ENCODE measurements at regions not wholly inside any gene's neighbourhood (a gene's known extent, or its start where the extent isn't known, plus 50 kb on each side); places are given as distances from the start of the nearest gene placed in this dataset.

- Histone ChIP-seq H3K4me2 (no peak overlapping the region), H3K36me3 (ENCODE audit: insufficient read depth) (no peaks in the 10 kb centered on the region), H3K4me1 (ENCODE audit: insufficient read depth) (no peaks in the 10 kb centered on the region), H2AFZ (no peak overlapping the region), H3K27me3 (ENCODE audit: insufficient read depth) (no peaks in the 10 kb centered on the region), H3F3A (replicated peaks; ENCODE audit: low read depth) (no peaks in the 10 kb centered on the region), H3K9me2 (ENCODE audit: insufficient read depth) (no peaks in the 10 kb centered on the region), H4K20me1 (replicated peaks; ENCODE audit: insufficient read depth) (no peaks in the 10 kb centered on the region), H3K4me3 (no peak overlapping the region), H3K79me2 (replicated peaks; ENCODE audit: insufficient read depth) (no peaks in the 10 kb centered on the region), H3K27ac (ENCODE audit: low read depth) (no peak overlapping the region)
- Mint-ChIP-seq H3K27me3 (ENCODE audit: insufficient read depth, low read depth, poor library complexity) (no peaks in the 10 kb centered on the region), H3K4me3 (no peak overlapping the region), H3K36me3 (ENCODE audit: low read depth) (peaks cover 3% of the 10 kb centered on the region; the same call in 1 of the 3 replicates), H3K4me1 (peaks cover 10% of the 10 kb centered on the region), H3K9me3 (peaks cover 3% of the 10 kb centered on the region; the same call in 1 of the 3 replicates), H3K27ac (no peak overlapping the region)
- TF ChIP-seq ZNF331 (CRISPR knock-in tag; IDR thresholded peaks at IDR 0.05; ENCODE audit: low read depth) (no peak), CTCF (conservative IDR thresholded peaks at IDR 0.05; ENCODE audit: low read depth in 2 of 2) (no peak), ZNF462 (CRISPR knock-in tag; IDR thresholded peaks at IDR 0.05) (no peak), STAT1 (IDR thresholded peaks at IDR 0.05; ENCODE audit: unreplicated experiment) (no peak), ZNF114 (CRISPR knock-in tag; IDR thresholded peaks at IDR 0.05) (no peak), JUNB (IDR thresholded peaks at IDR 0.05; ENCODE audit: unreplicated experiment) (no peak)
- ATAC-seq (no peak), DNase-seq (ENCODE audit: low spot score) (no peak)
These were observed 274.4 kb upstream of the PCSK5 start for GRCh38 chr9:75616052-75616451.
